GM13977 (cell line): ENCODE measurements at regions not wholly inside any gene's neighbourhood (a gene's known extent, or its start where the extent isn't known, plus 50 kb on each side); places are given as distances from the start of the nearest gene placed in this dataset.

ENCODE experiments used
- DNase-seq: peaks from one replicate; pipeline ENCODE4 v3.0.0; 2012; ENCODE audit warnings: low spot score
- in situ Hi-C: fragments of 300-500 bp; cut with MboI; formaldehyde crosslinking; loops from one replicate; pipeline ENCODE4 v1.12.0; 2022; ENCODE audit warnings: low sequenced_read_pairs, low pct_unique_long_range_greater_than_20kb, mixed read lengths, inconsistent platforms; ENCODE audit not compliant: unreplicated experiment
- TF ChIP-seq, protein P1 (sequence below): IDR thresholded peaks from 2 replicates; pipeline ENCODE4 v1.5.1; 2012; ENCODE audit warnings: mild to moderate bottlenecking, control low read depth; ENCODE audit not compliant: insufficient read depth; ENCODE audit errors: extremely low read depth, missing control alignments

GRCh38 chr20:40571639-40572038 lies 117.4 kb downstream of the MAFB start:
- in situ Hi-C loops: no loop called here
- TF ChIP-seq, protein P1, sequence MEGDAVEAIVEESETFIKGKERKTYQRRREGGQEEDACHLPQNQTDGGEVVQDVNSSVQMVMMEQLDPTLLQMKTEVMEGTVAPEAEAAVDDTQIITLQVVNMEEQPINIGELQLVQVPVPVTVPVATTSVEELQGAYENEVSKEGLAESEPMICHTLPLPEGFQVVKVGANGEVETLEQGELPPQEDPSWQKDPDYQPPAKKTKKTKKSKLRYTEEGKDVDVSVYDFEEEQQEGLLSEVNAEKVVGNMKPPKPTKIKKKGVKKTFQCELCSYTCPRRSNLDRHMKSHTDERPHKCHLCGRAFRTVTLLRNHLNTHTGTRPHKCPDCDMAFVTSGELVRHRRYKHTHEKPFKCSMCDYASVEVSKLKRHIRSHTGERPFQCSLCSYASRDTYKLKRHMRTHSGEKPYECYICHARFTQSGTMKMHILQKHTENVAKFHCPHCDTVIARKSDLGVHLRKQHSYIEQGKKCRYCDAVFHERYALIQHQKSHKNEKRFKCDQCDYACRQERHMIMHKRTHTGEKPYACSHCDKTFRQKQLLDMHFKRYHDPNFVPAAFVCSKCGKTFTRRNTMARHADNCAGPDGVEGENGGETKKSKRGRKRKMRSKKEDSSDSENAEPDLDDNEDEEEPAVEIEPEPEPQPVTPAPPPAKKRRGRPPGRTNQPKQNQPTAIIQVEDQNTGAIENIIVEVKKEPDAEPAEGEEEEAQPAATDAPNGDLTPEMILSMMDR: no peak

DNA sequence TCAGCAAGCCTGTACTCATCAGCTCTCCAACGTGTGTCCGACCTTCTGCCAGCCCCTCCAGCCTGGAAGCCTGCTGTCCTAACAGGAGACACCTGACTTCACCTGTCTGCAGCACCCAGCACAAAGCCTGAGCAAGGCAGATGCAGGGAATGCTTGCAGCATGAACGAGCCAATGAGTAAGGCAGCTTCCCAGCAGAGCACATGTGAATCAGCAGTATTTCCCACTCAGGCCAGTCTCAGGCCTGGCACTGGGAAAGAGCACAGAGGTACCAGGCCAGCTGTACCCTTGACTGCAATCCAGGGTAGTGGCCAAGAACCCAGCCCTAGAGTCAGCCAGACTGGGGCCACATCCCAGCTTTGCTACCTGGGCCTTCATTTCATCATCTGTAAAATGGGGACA lies 120.8 kb downstream of the MAFB start:
- TF ChIP-seq, protein P1: no peak
- no peak for DNase-seq
- in situ Hi-C loops: no loop called here

More at GRCh38 chr20:40571639-40572038, 117.4 kb downstream of the MAFB start:
- DNase-seq: no peak

DNA sequence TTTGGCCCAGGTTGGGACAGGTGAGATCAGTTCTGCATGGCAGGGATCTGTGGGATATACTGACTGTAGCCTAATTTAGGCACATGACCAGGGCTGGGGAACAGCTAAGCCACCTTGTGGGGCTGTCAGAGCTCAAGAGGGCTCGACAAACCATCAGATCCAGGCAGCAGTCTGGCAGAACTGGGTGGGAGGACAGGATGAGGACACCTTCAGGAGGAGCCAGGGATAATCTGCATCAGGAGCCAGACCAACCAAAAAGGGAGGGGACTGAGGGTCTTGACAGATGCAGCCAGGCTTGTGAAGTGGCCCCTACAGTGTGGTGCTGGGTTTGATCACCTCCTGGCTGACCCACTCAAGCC lies 123.4 kb downstream of the MAFB start:
- DNase-seq: no peak
- in situ Hi-C loops: no loop called here
- TF ChIP-seq, protein P1: no peak

GRCh38 chr20:40565001-40565681 lies 123.9 kb downstream of the MAFB start:
- TF ChIP-seq, protein P1: no peak
- in situ Hi-C loops: no loop called here
- no peak for DNase-seq

DNA sequence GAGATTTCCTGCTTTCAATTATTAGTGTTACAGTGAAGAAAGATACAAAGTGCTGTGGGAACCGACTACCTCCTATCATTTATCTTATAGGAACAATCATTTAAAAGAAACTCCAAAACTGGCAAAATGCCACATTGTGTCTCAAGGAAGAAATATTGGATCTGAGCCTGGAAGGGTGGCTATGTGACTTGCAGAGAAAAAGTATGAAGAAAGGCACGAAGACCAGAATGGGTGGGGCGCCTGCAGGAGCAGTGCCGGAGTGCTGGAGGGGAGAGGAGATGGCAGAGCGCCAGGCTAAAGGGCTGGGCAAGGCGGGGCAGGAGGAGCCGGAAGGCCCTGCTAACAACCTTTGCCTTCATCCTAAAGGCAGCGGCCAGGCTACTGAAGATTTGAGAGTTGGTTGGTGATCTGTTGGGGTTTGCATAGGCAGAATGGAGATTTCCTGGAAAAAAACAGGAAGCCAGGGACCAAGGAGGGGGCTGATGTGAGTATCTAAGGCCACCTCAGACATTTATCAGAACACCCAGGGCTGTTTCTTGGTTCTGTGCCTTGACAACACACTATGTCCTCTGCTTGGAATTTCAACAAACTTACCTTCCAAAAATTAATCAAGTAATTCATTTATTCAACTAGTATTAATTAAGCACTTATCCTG lies 125.6 kb downstream of the MAFB start:
- TF ChIP-seq, protein P1: no peak
- no peak for DNase-seq
- in situ Hi-C loops: no loop called here

GRCh38 chr20:40562031-40562430 lies 127.0 kb downstream of the MAFB start:
- in situ Hi-C loops: no loop called here
- TF ChIP-seq, protein P1: no peak
- no peak for DNase-seq
